PC-9 (cell line): ENCODE measurements at regions not wholly inside any gene's neighbourhood (a gene's known extent, or its start where the extent isn't known, plus 50 kb on each side); places are given as distances from the start of the nearest gene placed in this dataset.

Experiments
- EZH2 ChIP-seq: fragments of 200-600 bp; sonication (generic); IDR thresholded peaks from 2 replicates; pipeline ENCODE4 v1.8.0; 2017; ENCODE audit warnings: antibody characterized with exemption, low read depth
- TF ChIP-seq, protein P1 (sequence below): fragments of 200-600 bp; sonication (generic); conservative IDR thresholded peaks from 2 replicates; pipeline ENCODE4 v1.6.1; 2017; ENCODE audit warnings: mixed run types, antibody characterized with exemption, mild to moderate bottlenecking, moderate library complexity

DNA sequence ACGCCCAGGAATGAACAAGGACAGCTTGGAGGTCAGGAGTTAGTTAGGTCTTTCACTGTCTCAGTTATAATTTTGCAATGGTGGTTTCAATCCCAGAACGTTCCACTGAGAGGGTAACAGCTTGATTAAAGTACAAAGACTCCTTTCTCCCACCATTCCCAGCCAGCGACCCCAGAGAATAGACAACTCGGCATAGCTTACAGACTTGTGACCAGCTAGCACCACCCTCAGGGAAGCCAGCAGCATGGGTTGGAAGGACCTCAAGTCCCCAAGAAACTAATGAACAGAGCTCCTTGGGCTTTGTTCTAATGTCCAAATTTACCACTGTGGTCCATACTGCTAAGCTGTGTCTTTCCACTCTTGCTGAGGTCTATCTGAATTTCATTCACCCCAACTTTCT lies 72.0 kb upstream of the MED14 start:
- TF ChIP-seq, protein P1, sequence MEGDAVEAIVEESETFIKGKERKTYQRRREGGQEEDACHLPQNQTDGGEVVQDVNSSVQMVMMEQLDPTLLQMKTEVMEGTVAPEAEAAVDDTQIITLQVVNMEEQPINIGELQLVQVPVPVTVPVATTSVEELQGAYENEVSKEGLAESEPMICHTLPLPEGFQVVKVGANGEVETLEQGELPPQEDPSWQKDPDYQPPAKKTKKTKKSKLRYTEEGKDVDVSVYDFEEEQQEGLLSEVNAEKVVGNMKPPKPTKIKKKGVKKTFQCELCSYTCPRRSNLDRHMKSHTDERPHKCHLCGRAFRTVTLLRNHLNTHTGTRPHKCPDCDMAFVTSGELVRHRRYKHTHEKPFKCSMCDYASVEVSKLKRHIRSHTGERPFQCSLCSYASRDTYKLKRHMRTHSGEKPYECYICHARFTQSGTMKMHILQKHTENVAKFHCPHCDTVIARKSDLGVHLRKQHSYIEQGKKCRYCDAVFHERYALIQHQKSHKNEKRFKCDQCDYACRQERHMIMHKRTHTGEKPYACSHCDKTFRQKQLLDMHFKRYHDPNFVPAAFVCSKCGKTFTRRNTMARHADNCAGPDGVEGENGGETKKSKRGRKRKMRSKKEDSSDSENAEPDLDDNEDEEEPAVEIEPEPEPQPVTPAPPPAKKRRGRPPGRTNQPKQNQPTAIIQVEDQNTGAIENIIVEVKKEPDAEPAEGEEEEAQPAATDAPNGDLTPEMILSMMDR, result no peak
- no peak for TF ChIP-seq EZH2
